ENCODE measurements at regions not wholly inside any gene's neighbourhood (a gene's known extent, or its start where the extent isn't known, plus 50 kb on each side); places are given as distances from the start of the nearest gene placed in this dataset.

- TF ChIP-seq GTF2F1 (IDR thresholded peaks at IDR 0.05; ENCODE audit: low read depth, low read length): no peak
- no peak for TF ChIP-seq NFE2L1 (tag; IDR thresholded peaks at IDR 0.05; ENCODE audit: borderline replicate concordance, low read depth)
- no peak for TF ChIP-seq RREB1 (CRISPR knock-in tag; IDR thresholded peaks at IDR 0.05)
- TF ChIP-seq, protein P1, sequence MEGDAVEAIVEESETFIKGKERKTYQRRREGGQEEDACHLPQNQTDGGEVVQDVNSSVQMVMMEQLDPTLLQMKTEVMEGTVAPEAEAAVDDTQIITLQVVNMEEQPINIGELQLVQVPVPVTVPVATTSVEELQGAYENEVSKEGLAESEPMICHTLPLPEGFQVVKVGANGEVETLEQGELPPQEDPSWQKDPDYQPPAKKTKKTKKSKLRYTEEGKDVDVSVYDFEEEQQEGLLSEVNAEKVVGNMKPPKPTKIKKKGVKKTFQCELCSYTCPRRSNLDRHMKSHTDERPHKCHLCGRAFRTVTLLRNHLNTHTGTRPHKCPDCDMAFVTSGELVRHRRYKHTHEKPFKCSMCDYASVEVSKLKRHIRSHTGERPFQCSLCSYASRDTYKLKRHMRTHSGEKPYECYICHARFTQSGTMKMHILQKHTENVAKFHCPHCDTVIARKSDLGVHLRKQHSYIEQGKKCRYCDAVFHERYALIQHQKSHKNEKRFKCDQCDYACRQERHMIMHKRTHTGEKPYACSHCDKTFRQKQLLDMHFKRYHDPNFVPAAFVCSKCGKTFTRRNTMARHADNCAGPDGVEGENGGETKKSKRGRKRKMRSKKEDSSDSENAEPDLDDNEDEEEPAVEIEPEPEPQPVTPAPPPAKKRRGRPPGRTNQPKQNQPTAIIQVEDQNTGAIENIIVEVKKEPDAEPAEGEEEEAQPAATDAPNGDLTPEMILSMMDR (IDR thresholded peaks at IDR 0.05 in 2 of 3, conservative IDR thresholded peaks at IDR 0.05 in 1 of 3; ENCODE audit: insufficient read depth in 2 of 3, low read depth in 1 of 3, low read length in 3 of 3): no peak
- TF ChIP-seq ZNF263 (CRISPR knock-in tag; IDR thresholded peaks at IDR 0.05; ENCODE audit: borderline replicate concordance): no peak
- no peak for TF ChIP-seq ZNF253 (CRISPR knock-in tag; conservative IDR thresholded peaks at IDR 0.05)
- TF ChIP-seq HMG20A (CRISPR knock-in tag; conservative IDR thresholded peaks at IDR 0.05): no peak
- TF ChIP-seq, protein P2, sequence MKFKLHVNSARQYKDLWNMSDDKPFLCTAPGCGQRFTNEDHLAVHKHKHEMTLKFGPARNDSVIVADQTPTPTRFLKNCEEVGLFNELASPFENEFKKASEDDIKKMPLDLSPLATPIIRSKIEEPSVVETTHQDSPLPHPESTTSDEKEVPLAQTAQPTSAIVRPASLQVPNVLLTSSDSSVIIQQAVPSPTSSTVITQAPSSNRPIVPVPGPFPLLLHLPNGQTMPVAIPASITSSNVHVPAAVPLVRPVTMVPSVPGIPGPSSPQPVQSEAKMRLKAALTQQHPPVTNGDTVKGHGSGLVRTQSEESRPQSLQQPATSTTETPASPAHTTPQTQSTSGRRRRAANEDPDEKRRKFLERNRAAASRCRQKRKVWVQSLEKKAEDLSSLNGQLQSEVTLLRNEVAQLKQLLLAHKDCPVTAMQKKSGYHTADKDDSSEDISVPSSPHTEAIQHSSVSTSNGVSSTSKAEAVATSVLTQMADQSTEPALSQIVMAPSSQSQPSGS (CRISPR knock-in tag; IDR thresholded peaks at IDR 0.05): no peak
- no peak for TF ChIP-seq TEAD2 (tag; IDR thresholded peaks at IDR 0.05)
- TF ChIP-seq STAT6 (CRISPR knock-in tag; IDR thresholded peaks at IDR 0.05): no peak
These were observed 388.3 kb upstream of the IL12A start for GRCh38 chr3:159600291-159600690.
